ENCODE measurements at regions not wholly inside any gene's neighbourhood (a gene's known extent, or its start where the extent isn't known, plus 50 kb on each side); places are given as distances from the start of the nearest gene placed in this dataset.

DNA sequence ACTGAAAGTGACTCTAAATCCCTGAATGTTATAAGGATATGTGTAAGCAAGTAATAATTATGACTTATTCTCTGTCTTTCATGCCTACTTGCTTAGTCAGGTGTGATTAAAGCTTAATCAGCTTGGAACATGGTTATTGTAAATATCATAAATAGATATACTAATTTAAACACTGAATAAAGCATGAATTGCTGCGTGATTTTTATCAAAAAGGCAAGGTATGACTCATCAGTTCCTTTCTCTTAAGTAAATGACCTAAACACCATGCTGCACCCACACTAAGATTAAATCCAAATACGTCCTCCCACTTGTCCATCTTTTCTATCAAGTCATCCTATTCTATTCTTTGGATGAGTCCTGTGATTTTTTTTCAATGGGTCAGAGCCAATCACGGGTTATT is 124.6 kb upstream of the MTAP start:
- intact Hi-C loops (cut with DNase I) = no loop called here
- no peak overlapping the region for H3K4me3 ChIP-seq (ENCODE audit: low read length in 3 of 3)
- H3K36me3 ChIP-seq (ENCODE audit: control insufficient read depth in 2 of 3, insufficient read depth in 3 of 3, low read length in 3 of 3) = no peaks in the 10 kb centered on the region
- no peak overlapping the region for H3K9ac ChIP-seq (ENCODE audit: low read length in 3 of 3)
- no peak for FAIRE-seq
- DNase-seq = no peak
- H3K4me1 ChIP-seq (ENCODE audit: control insufficient read depth in 2 of 3, insufficient read depth in 2 of 3, low read depth in 1 of 3, low read length in 3 of 3) = no peaks in the 10 kb centered on the region
- H3K9me3 ChIP-seq (ENCODE audit: control insufficient read depth in 2 of 3, insufficient read depth in 1 of 3, low read length in 3 of 3) = no peaks in the 10 kb centered on the region
- no peaks in the 10 kb centered on the region for H3K27me3 ChIP-seq (ENCODE audit: control insufficient read depth, insufficient read depth, low read length)
- TF ChIP-seq, protein P1, sequence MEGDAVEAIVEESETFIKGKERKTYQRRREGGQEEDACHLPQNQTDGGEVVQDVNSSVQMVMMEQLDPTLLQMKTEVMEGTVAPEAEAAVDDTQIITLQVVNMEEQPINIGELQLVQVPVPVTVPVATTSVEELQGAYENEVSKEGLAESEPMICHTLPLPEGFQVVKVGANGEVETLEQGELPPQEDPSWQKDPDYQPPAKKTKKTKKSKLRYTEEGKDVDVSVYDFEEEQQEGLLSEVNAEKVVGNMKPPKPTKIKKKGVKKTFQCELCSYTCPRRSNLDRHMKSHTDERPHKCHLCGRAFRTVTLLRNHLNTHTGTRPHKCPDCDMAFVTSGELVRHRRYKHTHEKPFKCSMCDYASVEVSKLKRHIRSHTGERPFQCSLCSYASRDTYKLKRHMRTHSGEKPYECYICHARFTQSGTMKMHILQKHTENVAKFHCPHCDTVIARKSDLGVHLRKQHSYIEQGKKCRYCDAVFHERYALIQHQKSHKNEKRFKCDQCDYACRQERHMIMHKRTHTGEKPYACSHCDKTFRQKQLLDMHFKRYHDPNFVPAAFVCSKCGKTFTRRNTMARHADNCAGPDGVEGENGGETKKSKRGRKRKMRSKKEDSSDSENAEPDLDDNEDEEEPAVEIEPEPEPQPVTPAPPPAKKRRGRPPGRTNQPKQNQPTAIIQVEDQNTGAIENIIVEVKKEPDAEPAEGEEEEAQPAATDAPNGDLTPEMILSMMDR (IDR thresholded peaks at IDR 0.05; ENCODE audit: borderline replicate concordance, extremely low read depth, insufficient read depth) = no peak
- no peak overlapping the region for H3K27ac ChIP-seq (ENCODE audit: low read depth in 2 of 2, low read length in 2 of 2)

DNA sequence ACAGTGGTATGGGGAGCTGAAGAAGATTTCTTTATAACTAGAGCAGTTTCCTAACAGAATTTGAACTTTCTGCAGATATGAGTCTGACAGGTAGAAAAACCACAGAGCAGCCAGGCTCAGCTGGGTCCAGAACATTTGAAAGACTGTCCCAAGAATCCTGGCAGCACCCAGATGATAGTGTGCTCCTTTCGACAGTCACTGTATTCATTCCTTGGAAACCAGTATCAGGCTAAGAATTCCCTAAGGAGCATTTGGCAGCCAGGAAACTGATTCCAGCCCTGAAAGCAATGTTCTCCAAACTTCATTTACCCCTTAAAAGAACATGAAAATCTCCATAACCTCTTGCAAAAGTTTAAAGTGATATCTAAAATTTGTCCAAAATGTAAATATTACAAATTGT is 123.0 kb upstream of the MTAP start:
- DNase-seq (no peak), FAIRE-seq (no peak)
- intact Hi-C loops (cut with DNase I) = no loop called here
- Histone ChIP-seq H3K9ac (ENCODE audit: low read length in 3 of 3) (no peak overlapping the region), H3K36me3 (ENCODE audit: control insufficient read depth in 2 of 3, insufficient read depth in 3 of 3, low read length in 3 of 3) (no peaks in the 10 kb centered on the region), H3K4me3 (ENCODE audit: low read length in 3 of 3) (no peak overlapping the region), H3K9me3 (ENCODE audit: control insufficient read depth in 2 of 3, insufficient read depth in 1 of 3, low read length in 3 of 3) (no peaks in the 10 kb centered on the region), H3K27ac (ENCODE audit: low read depth in 2 of 2, low read length in 2 of 2) (no peak overlapping the region), H3K27me3 (ENCODE audit: control insufficient read depth, insufficient read depth, low read length) (no peaks in the 10 kb centered on the region), H3K4me1 (ENCODE audit: control insufficient read depth in 2 of 3, insufficient read depth in 2 of 3, low read depth in 1 of 3, low read length in 3 of 3) (no peaks in the 10 kb centered on the region)
- TF ChIP-seq, protein P1 (IDR thresholded peaks at IDR 0.05; ENCODE audit: borderline replicate concordance, extremely low read depth, insufficient read depth) = no peak

- TF ChIP-seq, protein P1 (IDR thresholded peaks at IDR 0.05; ENCODE audit: borderline replicate concordance, extremely low read depth, insufficient read depth) = no peak
- H3K27ac ChIP-seq (ENCODE audit: low read depth in 2 of 2, low read length in 2 of 2) = no peak overlapping the region
- no peak overlapping the region for H3K4me3 ChIP-seq (ENCODE audit: low read length in 3 of 3)
- no peaks in the 10 kb centered on the region for H3K9me3 ChIP-seq (ENCODE audit: control insufficient read depth in 2 of 3, insufficient read depth in 1 of 3, low read length in 3 of 3)
- DNase-seq (no peak), FAIRE-seq (no peak)
- intact Hi-C loops (cut with DNase I) = no loop called here
- no peaks in the 10 kb centered on the region for H3K27me3 ChIP-seq (ENCODE audit: control insufficient read depth, insufficient read depth, low read length)
- no peaks in the 10 kb centered on the region for H3K4me1 ChIP-seq (ENCODE audit: control insufficient read depth in 2 of 3, insufficient read depth in 2 of 3, low read depth in 1 of 3, low read length in 3 of 3)
- H3K36me3 ChIP-seq (ENCODE audit: control insufficient read depth in 2 of 3, insufficient read depth in 3 of 3, low read length in 3 of 3) = no peaks in the 10 kb centered on the region
- no peak overlapping the region for H3K9ac ChIP-seq (ENCODE audit: low read length in 3 of 3)
These were observed 121.8 kb upstream of the MTAP start for GRCh38 chr9:21680590-21680989.

DNA sequence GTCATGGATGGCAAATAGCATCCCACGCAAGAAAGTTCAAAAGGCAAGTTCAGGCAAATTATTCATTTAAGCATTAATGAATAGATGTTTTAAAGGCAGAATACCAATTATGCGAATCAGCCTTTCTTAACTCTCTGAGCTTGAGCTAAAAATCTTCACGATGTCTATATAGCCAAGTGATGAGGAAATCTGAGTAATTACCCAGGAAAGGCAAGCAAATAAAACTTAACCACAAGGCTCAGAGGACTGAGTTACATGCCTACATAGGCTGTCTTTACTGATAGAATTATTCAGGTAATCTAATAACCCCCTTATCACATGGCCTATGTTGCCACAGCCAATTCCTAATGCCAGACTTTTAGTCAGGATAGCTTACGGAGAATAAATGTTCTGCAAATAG is 120.8 kb upstream of the MTAP start:
- Histone ChIP-seq H3K27ac (ENCODE audit: low read depth in 2 of 2, low read length in 2 of 2) (no peak overlapping the region), H3K4me3 (ENCODE audit: low read length in 3 of 3) (no peak overlapping the region), H3K4me1 (ENCODE audit: control insufficient read depth in 2 of 3, insufficient read depth in 2 of 3, low read depth in 1 of 3, low read length in 3 of 3) (no peaks in the 10 kb centered on the region), H3K36me3 (ENCODE audit: control insufficient read depth in 2 of 3, insufficient read depth in 3 of 3, low read length in 3 of 3) (no peaks in the 10 kb centered on the region), H3K9me3 (ENCODE audit: control insufficient read depth in 2 of 3, insufficient read depth in 1 of 3, low read length in 3 of 3) (no peaks in the 10 kb centered on the region), H3K9ac (ENCODE audit: low read length in 3 of 3) (no peak overlapping the region), H3K27me3 (ENCODE audit: control insufficient read depth, insufficient read depth, low read length) (no peaks in the 10 kb centered on the region)
- intact Hi-C loops (cut with DNase I) = no loop called here
- TF ChIP-seq, protein P1 (IDR thresholded peaks at IDR 0.05; ENCODE audit: borderline replicate concordance, extremely low read depth, insufficient read depth) = no peak
- DNase-seq (no peak), FAIRE-seq (no peak)

All from kidney (tissue), 13 donors.